Testis (tissue), 2 donors: ENCODE measurements at regions not wholly inside any gene's neighbourhood (a gene's known extent, or its start where the extent isn't known, plus 50 kb on each side); places are given as distances from the start of the nearest gene placed in this dataset.

Experiments
- DNase-seq: peaks from one replicate; pipeline ENCODE4 v3.0.0-alpha.2; 2019
- H3K27ac ChIP-seq, 2 donors: fragments of 200-600 bp; sonication (generic); one replicate each; pipeline ENCODE4 v1.5.1; 2019
- H3K27me3 ChIP-seq: fragments of 200-600 bp; sonication (generic); one replicate; pipeline ENCODE4 v1.5.1; 2019
- H3K36me3 ChIP-seq: fragments of 200-600 bp; sonication (generic); one replicate; pipeline ENCODE4 v1.5.1; 2017; ENCODE audit warnings: low read depth; ENCODE audit errors: missing control alignments
- H3K4me1 ChIP-seq: fragments of 200-600 bp; sonication (generic); one replicate; pipeline ENCODE4 v1.5.1; 2019
- H3K4me3 ChIP-seq, 2 donors: fragments of 200-600 bp; sonication (generic); one replicate each; pipeline ENCODE4 v1.5.1; 2017 to 2019
- H3K9me3 ChIP-seq: fragments of 200-600 bp; sonication (generic); one replicate; pipeline ENCODE4 v1.5.1; 2017
- POLR2A ChIP-seq: fragments of 450-650 bp; IDR thresholded peaks from one replicate; pipeline ENCODE4 v1.6.1; 2017; ENCODE audit warnings: antibody characterized with exemption, mild to moderate bottlenecking, moderate library complexity
- WGBS, 2 donors: methylation state at CpG; one replicate each; pipeline ENCODE4 v1.1.5; 2018; 5-methylcytosine and 5-hydroxymethylcytosine counted together
- intact Hi-C: fragments of 100-400 bp; cut with DNase I; formaldehyde crosslinking; loops from one replicate; pipeline ENCODE4 v1.15.1; 2023; ENCODE audit warnings: low total_unique reads
- TF ChIP-seq, protein P1 (sequence below), 3 experiments: fragments of 450-650 bp in 2 of 3; fragments of 200-600 bp in 1 of 3; sonication (generic) in 1 of 3; IDR thresholded peaks; one replicate each; pipeline ENCODE4 v1.5.1; 2016 to 2019; ENCODE audit warnings: antibody characterized with exemption in 3 of 3, mild to moderate bottlenecking in 2 of 3, moderate library complexity in 1 of 3

DNA sequence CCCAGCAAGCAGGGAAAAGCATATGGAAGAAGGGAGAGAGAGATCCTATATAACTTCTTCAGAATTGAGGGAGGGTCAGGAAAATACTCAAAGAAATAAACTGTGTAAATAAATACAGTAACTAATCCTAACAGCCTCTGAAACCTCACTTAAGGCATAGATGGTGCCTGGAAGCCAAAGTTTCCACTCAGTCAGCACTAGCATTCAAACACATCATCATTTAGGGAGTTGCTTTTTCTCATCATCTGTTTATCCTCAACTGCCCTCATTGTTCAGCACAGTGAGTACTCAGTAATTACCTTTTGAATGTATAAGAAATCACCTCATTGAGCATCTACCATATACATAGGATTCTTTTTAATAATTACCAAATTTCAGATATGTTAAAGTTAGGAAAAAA is 262.9 kb downstream of the C1D start:
- Histone ChIP-seq H3K4me3 (no peak overlapping the region), H3K4me1 (peaks cover 3% of the 10 kb centered on the region), H3K27me3 (no peaks in the 10 kb centered on the region), H3K36me3 (no peaks in the 10 kb centered on the region), H3K27ac (no peak overlapping the region), H3K9me3 (no peaks in the 10 kb centered on the region)
- intact Hi-C loops: no loop called here
- no peak for DNase-seq
- TF ChIP-seq, protein P1, sequence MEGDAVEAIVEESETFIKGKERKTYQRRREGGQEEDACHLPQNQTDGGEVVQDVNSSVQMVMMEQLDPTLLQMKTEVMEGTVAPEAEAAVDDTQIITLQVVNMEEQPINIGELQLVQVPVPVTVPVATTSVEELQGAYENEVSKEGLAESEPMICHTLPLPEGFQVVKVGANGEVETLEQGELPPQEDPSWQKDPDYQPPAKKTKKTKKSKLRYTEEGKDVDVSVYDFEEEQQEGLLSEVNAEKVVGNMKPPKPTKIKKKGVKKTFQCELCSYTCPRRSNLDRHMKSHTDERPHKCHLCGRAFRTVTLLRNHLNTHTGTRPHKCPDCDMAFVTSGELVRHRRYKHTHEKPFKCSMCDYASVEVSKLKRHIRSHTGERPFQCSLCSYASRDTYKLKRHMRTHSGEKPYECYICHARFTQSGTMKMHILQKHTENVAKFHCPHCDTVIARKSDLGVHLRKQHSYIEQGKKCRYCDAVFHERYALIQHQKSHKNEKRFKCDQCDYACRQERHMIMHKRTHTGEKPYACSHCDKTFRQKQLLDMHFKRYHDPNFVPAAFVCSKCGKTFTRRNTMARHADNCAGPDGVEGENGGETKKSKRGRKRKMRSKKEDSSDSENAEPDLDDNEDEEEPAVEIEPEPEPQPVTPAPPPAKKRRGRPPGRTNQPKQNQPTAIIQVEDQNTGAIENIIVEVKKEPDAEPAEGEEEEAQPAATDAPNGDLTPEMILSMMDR (IDR thresholded peaks at IDR 0.05): no peak
- TF ChIP-seq POLR2A: no peak

- peaks cover 3% of the 10 kb centered on the region for H3K4me1 ChIP-seq
- H3K4me3 ChIP-seq: no peak overlapping the region
- 53 to 69% methylated on average over 2 of the region's 2 CpGs for WGBS, 2 donors
- intact Hi-C loops: no loop called here
- TF ChIP-seq, protein P1 (IDR thresholded peaks at IDR 0.05): no peak
- no peak for TF ChIP-seq POLR2A
- H3K27me3 ChIP-seq: no peaks in the 10 kb centered on the region
- no peaks in the 10 kb centered on the region for H3K36me3 ChIP-seq
- H3K27ac ChIP-seq: no peak overlapping the region
- no peak for DNase-seq
- no peaks in the 10 kb centered on the region for H3K9me3 ChIP-seq
Observed at GRCh38 chr2:67802291-67802690, 260.5 kb downstream of the C1D start.

- H3K4me3 ChIP-seq: no peak overlapping the region
- no peaks in the 10 kb centered on the region for H3K4me1 ChIP-seq
- TF ChIP-seq, protein P1 (IDR thresholded peaks at IDR 0.05): no peak
- TF ChIP-seq POLR2A: no peak
- H3K36me3 ChIP-seq: no peaks in the 10 kb centered on the region
- H3K27me3 ChIP-seq: no peaks in the 10 kb centered on the region
- H3K9me3 ChIP-seq: no peaks in the 10 kb centered on the region
- WGBS, 2 donors: 75 to 76% methylated on average over 2 of the region's 2 CpGs
- intact Hi-C loops: no loop called here
- no peak overlapping the region for H3K27ac ChIP-seq
- DNase-seq: no peak
Observed at GRCh38 chr2:67802824-67803223, 260.0 kb downstream of the C1D start.

DNA sequence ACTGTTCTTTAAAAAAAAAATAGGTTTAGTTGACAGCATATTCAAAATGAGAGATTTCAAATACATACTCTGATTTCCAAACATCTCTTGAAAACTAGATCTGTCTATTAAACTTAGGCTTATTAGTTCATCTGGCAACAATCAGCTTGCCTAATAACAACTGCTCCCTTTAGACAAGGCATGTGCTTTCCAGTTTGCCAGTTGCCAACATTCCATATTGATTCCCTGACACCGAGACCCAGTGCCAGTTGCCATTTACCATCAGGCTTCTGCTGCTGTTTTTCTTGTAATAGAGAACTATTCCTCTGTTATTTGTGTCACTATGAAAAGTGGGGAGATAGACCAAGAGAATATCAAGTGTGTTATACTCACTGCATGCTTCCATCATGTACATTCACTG is 256.0 kb downstream of the C1D start:
- intact Hi-C loops: no loop called here
- no peaks in the 10 kb centered on the region for H3K36me3 ChIP-seq
- DNase-seq: no peak
- no peaks in the 10 kb centered on the region for H3K27me3 ChIP-seq
- H3K4me1 ChIP-seq: no peaks in the 10 kb centered on the region
- H3K4me3 ChIP-seq: no peak overlapping the region
- no peaks in the 10 kb centered on the region for H3K9me3 ChIP-seq
- TF ChIP-seq POLR2A: no peak
- TF ChIP-seq, protein P1 (IDR thresholded peaks at IDR 0.05): no peak
- 82 to 95% methylated on average over 1 of the region's 1 CpG for WGBS, 2 donors
- H3K27ac ChIP-seq: no peak overlapping the region

DNA sequence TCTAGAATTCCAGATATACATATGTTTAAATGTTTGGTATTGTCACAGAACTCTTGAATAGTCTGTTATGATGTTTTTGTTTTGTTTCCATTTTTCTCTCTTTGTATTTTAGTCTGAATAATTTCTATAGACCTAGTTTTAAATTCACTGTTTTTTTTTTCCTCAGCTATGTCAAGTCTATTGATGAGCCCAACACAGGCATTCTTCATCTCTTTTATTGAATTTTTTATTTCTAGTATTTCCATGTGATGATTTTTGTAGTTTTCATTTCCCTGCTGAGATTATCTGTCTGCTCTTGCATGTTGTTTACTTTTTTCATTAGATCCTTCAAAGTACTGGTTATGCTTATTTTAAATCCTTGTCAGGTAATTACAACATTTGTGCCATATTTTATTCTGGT is 254.7 kb downstream of the C1D start:
- no peaks in the 10 kb centered on the region for H3K36me3 ChIP-seq
- H3K9me3 ChIP-seq: no peaks in the 10 kb centered on the region
- H3K4me3 ChIP-seq: no peak overlapping the region
- DNase-seq: no peak
- no peaks in the 10 kb centered on the region for H3K27me3 ChIP-seq
- intact Hi-C loops: no loop called here
- TF ChIP-seq POLR2A: no peak
- TF ChIP-seq, protein P1 (IDR thresholded peaks at IDR 0.05): no peak
- H3K27ac ChIP-seq: no peak overlapping the region
- H3K4me1 ChIP-seq: no peaks in the 10 kb centered on the region
